ENCODE measurements at regions not wholly inside any gene's neighbourhood (a gene's known extent, or its start where the extent isn't known, plus 50 kb on each side); places are given as distances from the start of the nearest gene placed in this dataset.
"Not testable (repeated sequence)": the region's sequence is repeated elsewhere in the genome, so short reads cannot be mapped to it uniquely, and the experiment has no call there.

- not testable (repeated sequence) for TF ChIP-seq EZH2 (IDR thresholded peaks at IDR 0.05; ENCODE audit: low read length, missing control alignments); CTCF (conservative IDR thresholded peaks at IDR 0.05 in 1 of 2, IDR thresholded peaks at IDR 0.05 in 1 of 2; ENCODE audit: low read depth in 1 of 2, low read length in 2 of 2)
Observed at GRCh38 chr7:6990426-6991152, 164.5 kb upstream of the CCZ1B start.

All from fibroblast of lung (primary cell).